ENCODE measurements at regions not wholly inside any gene's neighbourhood (a gene's known extent, or its start where the extent isn't known, plus 50 kb on each side); places are given as distances from the start of the nearest gene placed in this dataset.

DNA sequence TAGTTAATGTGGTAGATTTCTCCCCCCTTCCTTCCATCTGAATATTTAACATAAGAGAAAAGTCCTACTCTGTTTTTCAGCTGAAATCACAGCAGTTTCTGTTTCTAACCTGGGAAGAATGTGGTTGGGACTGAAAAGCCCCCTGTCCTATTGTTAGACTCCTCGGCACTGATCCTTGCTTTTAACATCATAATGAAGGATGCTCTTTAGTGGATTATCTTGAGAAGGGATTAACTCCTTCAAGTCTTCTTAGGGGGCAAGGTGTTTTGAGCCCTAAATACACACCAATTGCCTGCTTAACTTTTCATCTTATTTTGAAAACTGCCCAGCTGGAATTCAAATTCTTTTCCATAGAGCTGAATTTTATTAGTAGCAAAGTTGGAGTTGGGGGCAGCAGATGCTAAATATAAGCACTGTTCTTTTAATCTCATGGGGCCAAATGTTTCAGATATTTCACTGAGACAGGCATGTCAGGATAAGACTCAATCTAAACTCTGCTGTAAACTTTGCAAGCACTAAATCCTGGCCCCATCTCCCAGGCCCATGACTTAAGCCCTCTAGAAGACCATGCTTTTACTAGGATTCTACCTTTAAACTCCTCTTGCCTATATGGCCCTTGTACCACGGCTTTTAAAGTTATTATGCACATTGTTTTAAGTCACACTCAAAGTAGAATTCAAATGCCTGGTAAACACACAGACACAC, 243.2 kb upstream of the NR2F2 start:
- Mint-ChIP-seq H3K36me3 (ENCODE audit: low read depth) (no peaks in the 10 kb centered on the region), H3K9me3 (no peaks in the 10 kb centered on the region), H3K27ac (no peak overlapping the region), H3K4me1 (ENCODE audit: low read depth) (no peaks in the 10 kb centered on the region), H3K27me3 (peaks cover 5% of the 10 kb centered on the region), H3K4me3 (no peak overlapping the region)
- intact Hi-C loops (cut with micrococcal nuclease): no loop called here
- DNase-seq: no peak
- ChIA-PET POLR2A (no interaction called here), CTCF (no interaction called here)
- no peak for ATAC-seq
- TF ChIP-seq, protein P1, sequence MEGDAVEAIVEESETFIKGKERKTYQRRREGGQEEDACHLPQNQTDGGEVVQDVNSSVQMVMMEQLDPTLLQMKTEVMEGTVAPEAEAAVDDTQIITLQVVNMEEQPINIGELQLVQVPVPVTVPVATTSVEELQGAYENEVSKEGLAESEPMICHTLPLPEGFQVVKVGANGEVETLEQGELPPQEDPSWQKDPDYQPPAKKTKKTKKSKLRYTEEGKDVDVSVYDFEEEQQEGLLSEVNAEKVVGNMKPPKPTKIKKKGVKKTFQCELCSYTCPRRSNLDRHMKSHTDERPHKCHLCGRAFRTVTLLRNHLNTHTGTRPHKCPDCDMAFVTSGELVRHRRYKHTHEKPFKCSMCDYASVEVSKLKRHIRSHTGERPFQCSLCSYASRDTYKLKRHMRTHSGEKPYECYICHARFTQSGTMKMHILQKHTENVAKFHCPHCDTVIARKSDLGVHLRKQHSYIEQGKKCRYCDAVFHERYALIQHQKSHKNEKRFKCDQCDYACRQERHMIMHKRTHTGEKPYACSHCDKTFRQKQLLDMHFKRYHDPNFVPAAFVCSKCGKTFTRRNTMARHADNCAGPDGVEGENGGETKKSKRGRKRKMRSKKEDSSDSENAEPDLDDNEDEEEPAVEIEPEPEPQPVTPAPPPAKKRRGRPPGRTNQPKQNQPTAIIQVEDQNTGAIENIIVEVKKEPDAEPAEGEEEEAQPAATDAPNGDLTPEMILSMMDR (IDR thresholded peaks at IDR 0.05): no peak

DNA sequence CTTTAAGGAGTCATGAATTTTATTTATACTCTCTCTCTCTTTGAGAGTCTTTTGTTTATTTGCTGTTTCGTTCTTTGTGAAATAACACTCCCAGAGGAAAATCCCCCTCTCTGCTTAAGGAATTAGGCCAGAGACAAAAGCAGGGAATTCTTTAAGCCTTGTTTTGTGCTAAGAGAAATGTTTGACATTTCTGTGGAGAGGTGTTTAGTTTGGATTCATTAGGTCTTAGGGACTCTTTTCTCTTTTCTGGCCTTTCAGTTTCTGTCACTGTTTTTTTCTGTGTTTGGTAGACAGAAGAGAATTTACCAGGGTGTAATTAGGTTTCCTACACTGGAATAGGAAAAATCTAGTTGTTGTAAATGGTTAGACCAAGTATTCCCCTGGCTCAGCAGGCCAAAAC, 241.8 kb upstream of the NR2F2 start:
- Mint-ChIP-seq H3K4me3 (no peak overlapping the region), H3K36me3 (ENCODE audit: low read depth) (no peaks in the 10 kb centered on the region), H3K9me3 (no peaks in the 10 kb centered on the region), H3K27ac (no peak overlapping the region), H3K4me1 (ENCODE audit: low read depth) (no peaks in the 10 kb centered on the region), H3K27me3 (peaks cover 5% of the 10 kb centered on the region)
- ATAC-seq (no peak), DNase-seq (no peak)
- intact Hi-C loops (cut with micrococcal nuclease): no loop called here
- TF ChIP-seq, protein P1 (IDR thresholded peaks at IDR 0.05): no peak
- ChIA-PET CTCF (no interaction called here), POLR2A (no interaction called here)

DNA sequence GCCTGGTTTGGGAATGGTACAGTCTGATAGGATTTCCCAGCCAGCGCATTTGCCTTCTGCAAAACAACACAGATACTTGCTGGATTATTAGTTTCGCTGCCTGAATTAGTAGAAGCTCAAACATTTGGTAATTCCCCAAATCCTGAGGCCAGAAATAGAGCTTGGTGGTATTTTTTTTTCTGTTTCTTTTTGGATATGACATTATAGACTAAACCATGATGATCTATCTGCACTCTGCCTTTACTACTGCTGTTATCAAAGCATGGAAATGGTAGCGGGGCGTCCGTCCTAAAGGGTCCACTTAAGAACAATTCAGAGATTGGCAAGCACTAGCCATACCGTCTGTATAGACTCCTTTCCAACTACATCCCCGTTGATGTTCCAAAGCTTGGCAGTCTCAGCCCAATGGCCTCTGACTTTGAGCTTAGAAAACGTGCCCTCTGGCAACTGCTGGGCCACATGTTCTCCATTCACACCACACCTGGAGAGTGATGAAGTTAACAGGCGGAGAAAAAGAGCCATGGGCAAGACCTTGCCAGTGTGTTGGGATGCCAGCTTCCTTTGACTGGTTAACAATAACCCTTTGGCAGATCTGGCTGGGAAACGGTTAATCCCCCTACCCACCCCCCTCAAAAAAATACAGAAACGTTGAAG, 241.0 kb upstream of the NR2F2 start:
- H3K4me1 Mint-ChIP-seq (ENCODE audit: low read depth): no peaks in the 10 kb centered on the region

DNA sequence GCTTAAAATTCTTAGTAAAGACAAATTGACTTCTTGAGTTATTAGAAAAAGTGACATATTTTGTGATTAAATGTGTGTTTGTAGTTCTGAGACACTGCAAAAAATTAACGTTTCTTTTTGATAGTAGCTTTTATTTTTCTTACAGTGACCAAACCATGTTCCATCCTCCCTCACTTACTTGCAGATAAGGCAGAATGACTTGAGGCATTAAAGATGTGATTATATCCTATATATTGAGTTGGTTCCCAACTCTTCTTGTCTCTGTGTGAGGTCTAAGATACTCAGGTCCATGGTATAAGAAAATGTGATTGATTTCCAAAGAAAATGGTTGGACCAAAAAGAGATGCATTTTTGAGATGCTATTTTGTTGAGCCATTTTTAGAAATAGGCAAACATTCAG, 238.3 kb upstream of the NR2F2 start:
- TF ChIP-seq, protein P1 (IDR thresholded peaks at IDR 0.05): no peak
- ChIA-PET CTCF (no interaction called here), POLR2A (no interaction called here)
- Mint-ChIP-seq H3K27ac (no peak overlapping the region), H3K4me1 (ENCODE audit: low read depth) (no peaks in the 10 kb centered on the region), H3K27me3 (peaks cover 5% of the 10 kb centered on the region), H3K4me3 (no peak overlapping the region), H3K9me3 (no peaks in the 10 kb centered on the region), H3K36me3 (ENCODE audit: low read depth) (no peaks in the 10 kb centered on the region)
- DNase-seq: no peak
- intact Hi-C loops (cut with micrococcal nuclease): no loop called here
- no peak for ATAC-seq

More for the DNA sequence above, 241.0 kb upstream of the NR2F2 start:
- ChIA-PET CTCF (no interaction called here), POLR2A (no interaction called here)
- Mint-ChIP-seq H3K27ac (no peak overlapping the region), H3K9me3 (no peaks in the 10 kb centered on the region), H3K4me3 (no peak overlapping the region), H3K27me3 (peaks cover 5% of the 10 kb centered on the region), H3K36me3 (ENCODE audit: low read depth) (no peaks in the 10 kb centered on the region)
- intact Hi-C loops (cut with micrococcal nuclease): no loop called here
- TF ChIP-seq, protein P1 (IDR thresholded peaks at IDR 0.05): no peak
- ATAC-seq (no peak), DNase-seq (no peak)

DNA sequence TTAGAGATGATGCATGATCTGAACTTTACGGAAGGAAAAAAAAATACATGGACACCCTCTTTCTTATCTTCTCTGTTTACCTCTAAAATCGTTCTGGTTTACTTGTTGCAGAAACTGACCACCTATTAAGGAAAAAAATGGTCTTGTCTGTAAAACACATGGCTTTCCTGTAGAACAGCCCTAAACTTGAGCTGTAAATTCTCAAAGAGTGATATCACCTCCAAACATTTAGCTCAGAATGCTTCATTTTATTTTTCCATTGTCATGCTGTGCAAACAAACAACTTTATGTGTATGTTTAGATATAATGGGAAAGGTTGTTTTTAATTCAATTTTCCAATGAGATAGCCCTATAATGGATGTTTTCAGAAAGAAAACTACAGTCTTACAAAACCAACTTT, 237.4 kb upstream of the NR2F2 start:
- ATAC-seq: no peak
- intact Hi-C loops (cut with micrococcal nuclease): no loop called here

More for the DNA sequence above, 237.4 kb upstream of the NR2F2 start:
- Mint-ChIP-seq H3K27me3 (peaks cover 3% of the 10 kb centered on the region), H3K4me3 (no peak overlapping the region), H3K4me1 (ENCODE audit: low read depth) (no peaks in the 10 kb centered on the region), H3K36me3 (ENCODE audit: low read depth) (no peaks in the 10 kb centered on the region), H3K27ac (no peak overlapping the region), H3K9me3 (no peaks in the 10 kb centered on the region)
- DNase-seq: no peak
- TF ChIP-seq, protein P1 (IDR thresholded peaks at IDR 0.05): no peak
- ChIA-PET POLR2A (no interaction called here), CTCF (no interaction called here)

Data from activated CD8-positive, alpha-beta T cell treated with anti-CD3 and anti-CD28 coated beads for 36 hours (primary cell).